GM21619 (cell line): ENCODE measurements at regions not wholly inside any gene's neighbourhood (a gene's known extent, or its start where the extent isn't known, plus 50 kb on each side); places are given as distances from the start of the nearest gene placed in this dataset.

Experiments used
- ATAC-seq: cut with Tn5 transposase; IDR thresholded peaks from one replicate; pipeline ENCODE4 v1.9.1; 2021; ENCODE audit not compliant: unreplicated experiment

DNA sequence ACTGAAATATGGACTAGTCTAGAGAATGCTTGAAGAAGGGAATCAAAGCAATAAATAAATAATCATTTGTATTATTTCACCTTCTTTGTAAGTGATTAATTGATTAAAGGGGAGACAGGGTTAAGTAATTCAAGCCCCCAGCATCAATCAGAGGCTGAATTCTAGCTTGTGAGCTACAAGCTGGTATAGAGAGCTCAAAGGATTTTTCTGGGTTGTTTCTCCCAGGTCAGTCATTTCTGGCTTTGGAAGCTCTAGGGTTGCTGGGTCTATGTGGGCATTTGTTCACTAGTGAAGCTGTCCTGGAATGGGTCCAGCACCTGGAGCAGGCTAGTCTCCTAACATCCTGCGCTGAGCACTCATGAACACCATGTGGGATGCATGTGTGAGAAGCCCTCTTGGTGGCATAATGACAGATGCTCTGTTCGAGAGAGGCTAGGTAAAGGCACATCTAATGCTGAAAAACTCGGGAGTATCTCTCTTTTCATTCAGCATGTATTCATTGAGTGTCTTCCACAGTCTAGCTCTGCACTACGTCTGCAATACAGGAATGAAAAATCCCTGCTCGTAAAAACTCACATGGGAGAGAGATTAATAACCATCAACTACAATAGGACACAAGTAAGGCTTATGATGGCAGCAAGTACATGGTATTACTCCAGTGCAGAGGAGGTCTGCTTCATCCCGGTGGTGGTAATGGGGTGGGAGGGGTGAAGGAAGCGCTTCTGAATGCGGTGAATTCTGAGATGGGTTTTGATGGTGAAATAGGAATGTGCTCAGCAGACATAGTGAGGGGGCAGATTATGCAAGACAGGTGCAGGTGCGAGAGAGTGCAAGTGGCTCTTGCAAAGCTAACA is 68.0 kb upstream of the NRP1 start:
- no peak for ATAC-seq

DNA sequence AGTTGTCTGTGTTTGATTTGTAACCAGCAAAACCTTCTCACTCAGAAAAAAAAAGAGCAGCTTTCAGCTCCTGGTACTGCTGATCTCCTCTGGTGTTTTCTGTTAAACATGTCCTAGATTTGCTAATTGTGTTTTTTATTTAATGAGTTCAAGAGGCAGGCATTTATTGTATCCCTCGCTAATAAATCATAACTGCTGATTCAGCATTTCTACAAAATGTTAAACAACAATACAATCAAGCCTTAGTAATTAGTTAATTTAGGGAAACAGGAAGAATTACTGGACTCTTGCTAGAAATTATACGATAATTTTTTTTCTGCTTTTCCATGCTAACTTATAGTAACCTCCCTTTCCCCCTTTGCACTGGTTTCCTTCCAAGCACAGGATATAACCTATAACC is 66.8 kb upstream of the NRP1 start:
- no peak for ATAC-seq

DNA sequence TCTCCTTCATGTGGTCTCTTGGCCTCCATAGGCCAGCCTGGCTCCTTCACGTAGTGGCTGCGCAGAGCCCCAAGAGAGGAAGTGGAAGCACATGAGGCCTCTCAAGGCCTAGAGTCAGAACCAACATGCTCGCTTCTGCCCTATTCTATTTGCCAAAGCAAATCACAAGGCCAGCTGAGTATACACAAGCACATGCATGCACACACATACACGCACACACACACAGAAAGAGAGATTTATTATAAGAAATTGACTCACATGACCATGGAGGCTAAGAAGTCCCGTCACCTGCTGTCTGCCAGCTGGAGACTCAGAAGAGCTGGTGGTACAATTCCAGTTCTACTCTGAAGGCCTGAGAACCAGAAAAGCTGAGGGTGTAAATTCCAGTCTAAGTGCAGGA is 64.3 kb upstream of the NRP1 start:
- no peak for ATAC-seq

DNA sequence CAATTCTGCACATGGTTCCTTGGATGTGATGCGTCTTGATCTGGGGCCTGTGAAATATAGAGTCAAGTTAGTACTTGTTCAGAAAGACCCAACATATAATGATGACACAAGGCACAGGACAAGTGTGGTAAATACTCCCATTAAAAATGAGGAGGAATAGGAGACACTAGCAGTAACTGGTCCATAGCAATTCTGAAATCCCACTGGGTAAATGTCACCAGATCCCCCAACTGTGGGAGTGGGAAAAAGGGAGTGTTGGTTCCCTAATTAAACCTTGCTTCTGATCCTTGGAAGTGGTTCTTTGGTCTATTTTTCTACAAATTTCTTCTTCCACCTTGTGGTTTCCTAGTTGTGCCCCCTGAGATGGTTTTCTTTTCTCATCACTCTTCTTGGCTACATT is 62.5 kb upstream of the NRP1 start:
- ATAC-seq, result no peak

DNA sequence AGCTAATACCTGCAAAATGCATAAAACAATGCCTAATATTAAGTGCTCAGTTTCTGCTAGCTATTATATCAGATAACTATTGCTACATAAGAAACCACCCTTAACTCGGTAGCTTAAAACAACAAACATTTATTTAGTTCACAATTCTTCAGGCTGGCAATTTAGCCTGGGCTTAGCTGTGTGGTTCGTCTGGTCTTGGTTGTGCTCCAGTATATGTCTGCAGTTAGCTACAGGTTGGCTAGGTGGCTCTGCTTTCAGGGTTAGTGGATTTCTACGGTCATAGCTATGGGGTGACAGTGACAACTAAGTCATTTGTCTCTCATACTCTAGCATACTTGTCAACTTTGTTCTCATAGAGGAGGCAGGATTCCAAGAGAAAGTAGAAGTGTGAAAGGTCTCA is 61.8 kb upstream of the NRP1 start:
- no peak for ATAC-seq

DNA sequence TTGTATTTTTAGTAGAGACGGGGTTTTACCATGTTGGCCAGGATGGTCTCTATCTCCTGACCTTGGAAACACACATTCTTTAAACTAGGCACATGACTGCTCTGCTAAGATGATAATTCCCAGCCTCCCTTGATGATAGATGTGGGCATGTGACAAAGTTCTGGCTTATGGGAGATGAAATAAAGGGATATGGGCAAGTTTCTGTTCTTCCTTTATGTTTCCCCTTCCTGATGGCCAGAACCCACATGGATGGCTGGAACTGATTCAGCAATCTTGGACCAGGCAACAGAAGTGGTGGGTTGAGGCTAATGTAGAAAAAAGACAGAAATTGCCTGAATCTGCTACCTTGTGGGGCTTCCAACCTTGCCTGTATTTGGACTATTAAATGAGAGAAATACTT is 60.7 kb upstream of the NRP1 start:
- ATAC-seq, result no peak

DNA sequence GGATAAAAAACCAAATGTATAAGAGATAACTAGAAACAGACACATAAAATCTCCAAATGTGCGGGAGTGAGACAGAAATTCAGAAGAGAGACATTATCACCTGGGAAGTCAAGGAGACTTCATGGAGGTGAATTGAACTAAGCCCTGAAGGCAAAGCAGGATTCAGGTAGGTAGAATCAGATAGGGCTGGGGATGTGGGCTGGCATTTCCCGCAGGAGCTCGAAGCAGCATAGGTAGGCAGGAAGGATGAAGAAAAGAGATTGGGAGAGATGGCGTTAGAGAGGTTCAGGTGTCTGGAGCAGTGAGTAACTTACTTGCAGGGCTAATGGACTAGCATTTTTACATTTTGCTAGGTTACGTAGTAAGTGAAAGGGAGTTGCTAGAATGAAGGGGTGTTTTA is 58.2 kb upstream of the NRP1 start:
- no peak for ATAC-seq

DNA sequence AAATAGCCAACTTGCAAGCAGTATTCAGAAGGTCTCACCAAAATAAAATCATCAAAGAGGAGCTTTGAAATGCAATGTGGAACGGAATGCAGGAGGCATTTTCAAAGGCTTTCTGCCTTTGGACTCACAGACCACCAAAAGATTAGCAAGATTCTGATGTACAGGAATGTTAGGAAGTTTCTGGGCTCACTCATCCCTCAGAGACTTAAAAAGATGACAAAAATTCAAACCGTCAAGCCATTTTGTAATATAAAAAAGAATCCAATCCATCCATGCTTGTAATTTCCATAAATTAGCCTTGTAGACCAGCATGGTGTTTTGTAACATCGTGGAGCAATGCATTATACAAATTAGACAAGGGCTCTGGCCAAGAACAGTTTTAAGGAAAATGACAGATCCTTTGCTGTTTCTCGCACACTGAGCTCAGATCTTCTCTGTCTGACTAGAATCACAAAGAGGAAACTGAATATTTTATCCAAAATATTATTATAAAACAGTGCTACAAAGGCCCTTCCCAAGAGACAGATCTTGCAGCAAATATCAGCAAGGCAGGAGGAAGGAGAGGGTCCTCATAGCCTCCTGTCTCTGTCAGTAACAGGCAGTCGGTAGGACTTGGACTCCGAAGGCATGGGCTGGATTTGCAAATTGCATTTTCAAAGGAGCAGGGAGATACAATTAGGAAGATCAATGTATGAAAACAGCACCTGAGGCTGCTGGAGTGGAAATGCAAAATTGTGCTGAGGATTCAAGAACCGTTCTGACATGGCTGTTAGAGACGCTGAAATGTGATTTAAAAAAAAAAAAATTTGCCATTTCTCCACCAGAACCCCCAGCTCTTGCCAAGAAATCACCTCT is 57.4 kb upstream of the NRP1 start:
- no peak for ATAC-seq

DNA sequence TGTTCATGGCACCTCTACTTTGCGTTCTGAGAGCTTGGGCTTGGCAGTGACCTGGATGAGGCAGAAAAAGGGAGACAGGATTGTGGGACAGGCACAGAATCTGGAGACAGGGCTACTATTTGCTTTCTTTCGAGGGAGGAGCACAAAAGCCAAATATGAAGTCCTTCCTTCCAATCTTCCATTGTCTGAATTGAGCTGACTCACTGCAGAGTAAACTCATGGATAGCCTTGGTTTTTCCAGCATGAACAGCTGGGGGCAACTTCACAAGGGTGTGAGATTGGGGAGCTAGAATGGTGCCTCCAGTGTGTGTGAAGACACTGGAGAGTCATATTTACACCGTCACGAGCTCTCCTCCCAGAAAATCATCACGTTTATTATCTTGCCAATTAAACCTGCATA is 55.6 kb upstream of the NRP1 start:
- no peak for ATAC-seq

DNA sequence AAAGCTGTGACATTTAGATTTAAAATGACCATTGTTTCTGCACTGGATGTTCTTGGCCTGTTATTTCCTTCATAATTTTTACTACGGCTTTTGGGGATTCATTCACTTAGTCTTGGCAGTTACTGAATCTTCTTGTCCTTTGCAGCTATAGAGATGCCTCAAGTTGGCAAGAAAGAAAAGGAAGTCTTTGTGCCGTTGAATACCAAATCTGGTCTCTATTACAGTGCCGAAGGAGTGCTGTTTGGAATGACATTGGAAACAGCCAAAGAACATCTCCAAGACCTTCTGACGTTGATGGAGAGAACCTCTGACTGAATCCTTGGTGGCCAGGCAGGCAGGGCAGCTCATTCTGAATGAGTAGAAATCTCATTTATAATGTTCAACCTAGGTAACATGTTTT is 54.3 kb upstream of the NRP1 start:
- ATAC-seq, result no peak

DNA sequence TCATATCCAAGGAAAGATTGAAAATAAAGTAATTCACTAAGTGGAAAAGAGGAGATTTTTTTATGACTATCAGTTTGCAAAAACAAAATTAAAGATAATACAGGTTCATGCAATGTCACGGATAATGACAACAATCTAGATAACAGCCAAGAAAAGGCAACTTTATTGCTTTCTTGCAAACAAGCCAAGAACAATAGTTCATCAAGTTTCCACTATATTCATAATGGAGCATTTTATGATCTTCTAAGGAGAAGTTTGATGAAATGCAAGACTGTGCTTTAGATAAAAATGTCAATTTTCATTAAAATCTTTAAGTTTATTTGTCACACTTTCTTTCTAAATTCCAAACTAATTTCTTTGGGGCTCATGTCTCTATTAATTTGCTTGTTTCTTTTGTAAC is 53.9 kb upstream of the NRP1 start:
- ATAC-seq, result no peak

DNA sequence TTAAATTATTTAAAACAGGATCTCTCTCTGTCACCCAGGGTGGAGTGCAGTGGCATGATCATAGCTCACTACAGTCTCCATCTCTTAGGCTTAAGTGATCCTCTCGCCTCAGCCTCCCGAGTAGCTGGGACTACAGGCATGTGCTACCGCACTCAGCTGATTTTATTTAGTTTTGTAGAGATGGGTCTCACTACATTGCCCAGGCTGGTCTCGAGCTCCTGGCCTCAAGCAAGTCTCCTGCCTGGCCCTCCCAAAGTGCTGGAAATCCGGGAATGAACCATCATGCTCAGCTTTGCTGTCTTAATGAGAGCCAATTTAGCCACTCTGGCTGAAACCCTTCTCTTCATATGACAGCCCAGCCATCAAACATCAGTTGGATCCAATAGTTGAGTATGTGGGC is 53.3 kb upstream of the NRP1 start:
- no peak for ATAC-seq

DNA sequence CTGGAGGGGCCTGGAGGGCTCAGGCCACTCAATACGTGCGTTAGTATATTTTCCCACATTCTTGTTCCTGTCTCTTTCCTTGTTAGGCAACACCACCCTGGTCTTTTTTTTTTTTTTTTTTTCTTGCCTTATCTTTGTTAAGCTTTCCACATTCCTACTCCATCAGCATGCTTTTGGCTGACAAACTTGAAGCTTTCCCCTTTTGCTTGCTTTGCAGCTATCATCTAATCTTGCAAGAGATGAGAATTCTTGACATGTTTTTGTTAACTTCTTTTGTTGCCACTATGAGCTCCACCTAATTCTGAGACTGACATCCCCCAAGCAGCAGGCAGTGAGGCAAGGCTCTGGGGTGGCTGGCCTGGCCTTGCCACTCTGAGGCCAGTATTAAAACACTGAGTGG is 52.5 kb upstream of the NRP1 start:
- ATAC-seq, result no peak

DNA sequence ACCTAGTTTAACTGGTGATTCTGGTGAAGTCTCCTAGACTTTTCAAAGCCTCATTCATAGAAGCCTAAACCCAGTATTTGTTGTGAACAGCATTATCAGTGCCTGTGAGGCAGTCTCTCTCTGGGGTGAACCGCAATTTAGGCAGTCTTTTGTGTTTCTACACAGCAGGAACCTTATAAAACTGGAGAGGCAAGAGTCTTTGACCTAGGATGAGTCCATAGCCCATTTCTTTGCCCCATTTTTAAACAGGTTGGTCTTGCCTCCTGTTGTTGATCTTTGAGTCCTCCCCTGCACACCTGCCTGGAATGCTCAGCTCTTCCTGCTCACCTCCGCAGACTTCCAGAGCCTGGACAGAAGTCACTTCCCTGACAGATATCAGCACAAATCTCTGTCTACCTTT is 51.2 kb upstream of the NRP1 start:
- no peak for ATAC-seq

DNA sequence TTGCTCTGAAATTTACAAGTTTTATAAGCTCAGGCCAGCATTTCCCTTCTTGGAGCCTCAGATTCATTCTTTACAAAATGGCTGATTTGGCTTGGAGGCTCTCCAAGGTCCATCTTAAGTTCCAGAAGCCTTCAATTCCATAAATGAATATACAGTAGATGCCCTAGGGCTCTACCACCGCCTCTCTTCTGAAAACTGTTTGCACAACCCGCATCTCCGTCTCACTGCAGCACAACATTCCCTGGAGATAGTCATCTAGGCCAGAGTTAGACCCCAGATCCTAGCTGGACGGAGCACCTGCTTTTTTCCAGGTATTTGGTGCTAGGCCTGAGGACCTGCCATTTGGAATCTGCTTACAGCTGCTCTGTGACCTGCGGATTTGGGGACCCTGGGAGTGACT is 50.5 kb upstream of the NRP1 start:
- ATAC-seq, result no peak
